Gastrocnemius medialis (tissue), 4 donors: ENCODE measurements at regions not wholly inside any gene's neighbourhood (a gene's known extent, or its start where the extent isn't known, plus 50 kb on each side); places are given as distances from the start of the nearest gene placed in this dataset.

ENCODE experiments used
- ATAC-seq, 2 donors: fragments of 150-250 bp; one replicate each; pipeline ENCODE4 v1.9.1; 2016
- DNase-seq, 2 donors: peaks; one replicate each; pipeline ENCODE4 v3.0.0-alpha.2; 2019
- H3K27ac ChIP-seq, 4 donors: fragments of 200-600 bp; sonication (generic); 1 replicate in 1 of 4; 2 replicates in 3 of 4; pipeline ENCODE4 v1.5.1; 2016 to 2018; ENCODE audit warnings: mild to moderate bottlenecking in 2 of 4, moderate library complexity in 1 of 4
- H3K27me3 ChIP-seq, 3 donors: fragments of 200-600 bp; sonication (generic) in 2 of 3; 1 replicate in 1 of 3; 2 replicates in 2 of 3; pipeline versions ENCODE4 v1.5.1 to v1.6.0; 2016 to 2019; ENCODE audit warnings: mild to moderate bottlenecking in 1 of 3, moderate library complexity in 1 of 3
- H3K36me3 ChIP-seq, 2 donors: fragments of 200-600 bp; sonication (generic) in 1 of 2; one replicate each; pipeline ENCODE4 v1.5.1; 2017 to 2018
- H3K4me1 ChIP-seq, 2 donors: fragments of 200-600 bp; sonication (generic) in 1 of 2; one replicate each; pipeline ENCODE4 v1.5.1; 2016 to 2017; ENCODE audit warnings: mild to moderate bottlenecking in 2 of 2
- H3K4me3 ChIP-seq, 4 donors: fragments of 200-600 bp; sonication (generic) in 3 of 4; 1 replicate in 1 of 4; 2 replicates in 3 of 4; pipeline ENCODE4 v1.5.1; 2016 to 2019; ENCODE audit warnings: mild to moderate bottlenecking in 2 of 4
- H3K9me3 ChIP-seq, 3 donors: fragments of 200-600 bp; sonication (generic) in 2 of 3; 1 replicate in 1 of 3; 2 replicates in 2 of 3; pipeline ENCODE4 v1.5.1; 2016 to 2019
- POLR2A ChIP-seq, 2 donors: fragments of 450-650 bp; IDR thresholded peaks; one replicate each; pipeline ENCODE4 v1.6.1; 2017; ENCODE audit warnings: antibody characterized with exemption in 2 of 2, mild to moderate bottlenecking in 2 of 2, moderate library complexity in 2 of 2
- in situ Hi-C, 4 donors: fragments of 200-750 bp; cut with MboI; loops; one replicate each; pipeline versions ENCODE4 v1.15.0 to v1.8.0; 2017; ENCODE audit warnings: low sequenced_read_pairs in 4 of 4
- intact Hi-C: fragments of 100-400 bp; cut with DNase I; formaldehyde crosslinking; loops from one replicate; pipeline ENCODE4 v1.15.1; 2023; ENCODE audit warnings: low total_unique reads
- TF ChIP-seq, protein P1 (sequence below), 5 experiments: fragments of 450-650 bp in 3 of 5; fragments of 200-600 bp in 2 of 5; sonication (generic) in 2 of 5; IDR thresholded peaks in 4 of 5; conservative IDR thresholded peaks in 1 of 5; 1 replicate in 4 of 5; 2 replicates in 1 of 5; pipeline ENCODE4 v1.5.1; 2016 to 2019; ENCODE audit warnings: antibody characterized with exemption in 5 of 5, mild to moderate bottlenecking in 3 of 5, moderate library complexity in 3 of 5

DNA sequence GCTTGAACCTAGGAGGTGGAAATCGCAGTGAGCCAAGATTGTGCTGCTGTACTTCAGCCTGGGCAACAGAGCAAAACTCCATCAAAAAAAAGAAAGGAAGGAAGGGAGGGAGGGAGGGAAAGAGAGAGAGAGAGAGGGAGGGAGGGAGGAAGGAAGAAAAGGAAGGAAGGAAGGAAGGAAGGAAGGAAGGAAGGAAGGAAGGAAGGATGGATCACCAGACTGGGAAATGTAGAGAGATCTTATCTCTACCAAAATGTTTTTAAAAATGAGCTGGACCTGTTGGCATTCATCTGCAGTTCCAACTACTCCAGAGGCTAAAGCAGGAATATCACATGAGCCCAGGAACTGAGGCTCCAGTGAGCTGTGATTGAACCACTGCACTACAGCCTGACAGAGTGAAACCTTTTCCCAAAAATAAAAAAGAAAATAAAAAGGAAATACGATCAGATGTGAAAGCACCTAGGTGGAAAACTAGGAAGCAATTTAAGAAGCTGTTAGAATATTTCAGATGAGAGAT lies 239.4 kb downstream of the CDH7 start:
- DNase-seq, result no peak
- no peak overlapping the region for H3K27ac ChIP-seq
- H3K4me1 ChIP-seq, result no peaks in the 10 kb centered on the region
- in situ Hi-C loops, result no loop called here
- H3K9me3 ChIP-seq, result no peaks in the 10 kb centered on the region
- intact Hi-C loops, result no loop called here
- no peaks in the 10 kb centered on the region for H3K36me3 ChIP-seq
- no peak overlapping the region for H3K4me3 ChIP-seq
- no peak for ATAC-seq
- TF ChIP-seq, protein P1, sequence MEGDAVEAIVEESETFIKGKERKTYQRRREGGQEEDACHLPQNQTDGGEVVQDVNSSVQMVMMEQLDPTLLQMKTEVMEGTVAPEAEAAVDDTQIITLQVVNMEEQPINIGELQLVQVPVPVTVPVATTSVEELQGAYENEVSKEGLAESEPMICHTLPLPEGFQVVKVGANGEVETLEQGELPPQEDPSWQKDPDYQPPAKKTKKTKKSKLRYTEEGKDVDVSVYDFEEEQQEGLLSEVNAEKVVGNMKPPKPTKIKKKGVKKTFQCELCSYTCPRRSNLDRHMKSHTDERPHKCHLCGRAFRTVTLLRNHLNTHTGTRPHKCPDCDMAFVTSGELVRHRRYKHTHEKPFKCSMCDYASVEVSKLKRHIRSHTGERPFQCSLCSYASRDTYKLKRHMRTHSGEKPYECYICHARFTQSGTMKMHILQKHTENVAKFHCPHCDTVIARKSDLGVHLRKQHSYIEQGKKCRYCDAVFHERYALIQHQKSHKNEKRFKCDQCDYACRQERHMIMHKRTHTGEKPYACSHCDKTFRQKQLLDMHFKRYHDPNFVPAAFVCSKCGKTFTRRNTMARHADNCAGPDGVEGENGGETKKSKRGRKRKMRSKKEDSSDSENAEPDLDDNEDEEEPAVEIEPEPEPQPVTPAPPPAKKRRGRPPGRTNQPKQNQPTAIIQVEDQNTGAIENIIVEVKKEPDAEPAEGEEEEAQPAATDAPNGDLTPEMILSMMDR (IDR thresholded peaks at IDR 0.05 in 4 of 5, conservative IDR thresholded peaks at IDR 0.05 in 1 of 5), result no peak
- TF ChIP-seq POLR2A (IDR thresholded peaks at IDR 0.05), result no peak
- H3K27me3 ChIP-seq, result no peaks in the 10 kb centered on the region

DNA sequence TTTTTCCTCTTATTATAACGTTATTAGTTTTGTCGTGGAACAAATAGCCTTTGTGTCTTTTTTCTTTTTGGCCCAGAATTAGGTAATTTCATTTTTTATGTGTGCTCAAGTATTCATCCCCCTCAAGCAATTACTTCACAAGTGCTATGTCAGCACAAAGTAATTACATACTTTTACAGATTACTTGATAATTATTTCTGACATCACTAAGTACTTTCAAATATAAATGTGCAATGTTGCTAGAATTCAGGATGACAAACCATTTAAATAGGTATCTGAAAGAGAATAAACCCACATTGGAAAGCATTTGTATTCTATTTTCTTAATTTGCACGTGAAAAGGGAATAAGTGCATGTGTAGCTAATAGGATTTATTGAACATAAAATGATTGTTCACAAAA lies 238.2 kb downstream of the CDH7 start:
- in situ Hi-C loops, result no loop called here
- no peaks in the 10 kb centered on the region for H3K4me1 ChIP-seq
- no peaks in the 10 kb centered on the region for H3K36me3 ChIP-seq
- intact Hi-C loops, result no loop called here
- DNase-seq (no peak), ATAC-seq (no peak)
- TF ChIP-seq, protein P1 (IDR thresholded peaks at IDR 0.05 in 4 of 5, conservative IDR thresholded peaks at IDR 0.05 in 1 of 5), result no peak
- H3K4me3 ChIP-seq, result no peak overlapping the region
- no peaks in the 10 kb centered on the region for H3K27me3 ChIP-seq
- no peak overlapping the region for H3K27ac ChIP-seq
- no peaks in the 10 kb centered on the region for H3K9me3 ChIP-seq

DNA sequence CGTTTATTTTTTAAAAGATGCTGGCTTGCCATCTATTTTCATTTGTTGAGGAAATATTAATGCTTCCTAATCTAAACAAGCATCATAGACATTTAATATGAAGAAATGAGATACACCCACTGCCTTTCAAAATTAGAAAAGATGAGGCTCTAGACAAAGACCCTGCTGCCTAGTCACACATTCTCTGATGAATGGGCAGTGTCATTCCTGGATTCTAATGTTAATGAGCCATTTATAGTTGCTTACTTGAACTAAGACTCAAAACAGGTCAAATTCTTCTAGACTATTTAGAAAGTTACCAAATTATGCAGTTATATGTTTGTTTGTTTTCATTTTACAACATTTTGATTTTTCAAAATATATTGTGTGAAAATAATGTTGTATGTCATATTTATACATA lies 237.6 kb downstream of the CDH7 start:
- no peaks in the 10 kb centered on the region for H3K36me3 ChIP-seq
- DNase-seq, result no peak
- no peak for ATAC-seq
- H3K27me3 ChIP-seq, result no peaks in the 10 kb centered on the region
- intact Hi-C loops (no loop called here), in situ Hi-C loops (no loop called here)
- no peak overlapping the region for H3K27ac ChIP-seq
- TF ChIP-seq, protein P1 (IDR thresholded peaks at IDR 0.05 in 4 of 5, conservative IDR thresholded peaks at IDR 0.05 in 1 of 5), result no peak
- TF ChIP-seq POLR2A (IDR thresholded peaks at IDR 0.05), result no peak
- no peak overlapping the region for H3K4me3 ChIP-seq
- H3K9me3 ChIP-seq, result no peaks in the 10 kb centered on the region
- H3K4me1 ChIP-seq, result no peaks in the 10 kb centered on the region

DNA sequence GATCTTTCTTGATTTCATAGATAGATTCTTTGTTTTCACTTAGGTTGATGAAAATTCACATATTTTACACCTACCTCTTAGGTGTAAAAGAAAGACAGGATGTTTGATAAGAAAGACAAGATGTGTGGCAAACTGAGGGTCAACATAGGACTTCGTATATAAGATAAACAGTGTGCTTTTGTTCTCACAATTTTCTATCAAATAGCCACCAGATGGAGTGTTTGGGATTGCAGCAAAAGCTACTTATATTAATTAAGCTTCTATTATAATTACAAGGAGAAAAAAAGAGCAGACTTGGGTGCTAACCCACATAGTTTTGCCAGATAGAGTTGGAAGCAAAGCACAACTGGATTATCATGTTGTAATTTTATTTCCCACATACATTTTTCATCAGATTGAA lies 232.9 kb downstream of the CDH7 start:
- no peak for DNase-seq
- in situ Hi-C loops, result no loop called here
- Histone ChIP-seq H3K27me3 (no peaks in the 10 kb centered on the region), H3K9me3 (no peaks in the 10 kb centered on the region), H3K27ac (no peak overlapping the region), H3K4me3 (no peak overlapping the region), H3K36me3 (no peaks in the 10 kb centered on the region), H3K4me1 (no peaks in the 10 kb centered on the region)
- TF ChIP-seq, protein P1 (IDR thresholded peaks at IDR 0.05 in 4 of 5, conservative IDR thresholded peaks at IDR 0.05 in 1 of 5), result no peak
- no peak for TF ChIP-seq POLR2A (IDR thresholded peaks at IDR 0.05)
- ATAC-seq, result no peak
- intact Hi-C loops, result no loop called here

DNA sequence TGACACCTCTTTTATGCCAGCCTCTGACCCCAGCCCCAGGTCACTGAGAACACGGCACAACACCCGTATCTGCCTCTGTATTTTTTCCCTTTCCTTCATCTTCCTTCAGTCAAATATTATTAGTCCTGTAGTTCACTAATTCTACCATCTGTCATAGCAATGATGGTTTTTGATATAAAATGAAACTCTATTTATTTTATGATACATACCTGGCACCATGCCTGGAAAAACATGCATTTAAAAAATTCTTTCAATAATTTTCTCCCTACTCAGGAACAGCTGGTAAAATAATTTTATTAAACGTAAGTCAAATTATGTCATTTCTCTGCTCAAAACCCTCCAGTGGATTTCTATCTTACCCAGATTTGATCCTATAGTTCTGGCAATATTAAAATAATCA lies 224.7 kb downstream of the CDH7 start:
- DNase-seq (no peak), ATAC-seq (no peak)
- no peak for TF ChIP-seq POLR2A (IDR thresholded peaks at IDR 0.05)
- TF ChIP-seq, protein P1 (IDR thresholded peaks at IDR 0.05 in 4 of 5, conservative IDR thresholded peaks at IDR 0.05 in 1 of 5), result no peak
- Histone ChIP-seq H3K27ac (no peak overlapping the region), H3K4me1 (no peaks in the 10 kb centered on the region), H3K27me3 (no peaks in the 10 kb centered on the region), H3K36me3 (no peaks in the 10 kb centered on the region), H3K9me3 (no peaks in the 10 kb centered on the region), H3K4me3 (no peak overlapping the region)
- in situ Hi-C loops (no loop called here), intact Hi-C loops (no loop called here)
